HG03159 (cell line): ENCODE measurements at regions not wholly inside any gene's neighbourhood (a gene's known extent, or its start where the extent isn't known, plus 50 kb on each side); places are given as distances from the start of the nearest gene placed in this dataset.
"Not testable (repeated sequence)": the region's sequence is repeated elsewhere in the genome, so short reads cannot be mapped to it uniquely, and the experiment has no call there.

Experiments
- ATAC-seq: cut with Tn5 transposase; IDR thresholded peaks from one replicate; pipeline ENCODE4 v1.9.1; 2021; ENCODE audit warnings: mild to moderate bottlenecking, moderate library complexity; ENCODE audit not compliant: unreplicated experiment

DNA sequence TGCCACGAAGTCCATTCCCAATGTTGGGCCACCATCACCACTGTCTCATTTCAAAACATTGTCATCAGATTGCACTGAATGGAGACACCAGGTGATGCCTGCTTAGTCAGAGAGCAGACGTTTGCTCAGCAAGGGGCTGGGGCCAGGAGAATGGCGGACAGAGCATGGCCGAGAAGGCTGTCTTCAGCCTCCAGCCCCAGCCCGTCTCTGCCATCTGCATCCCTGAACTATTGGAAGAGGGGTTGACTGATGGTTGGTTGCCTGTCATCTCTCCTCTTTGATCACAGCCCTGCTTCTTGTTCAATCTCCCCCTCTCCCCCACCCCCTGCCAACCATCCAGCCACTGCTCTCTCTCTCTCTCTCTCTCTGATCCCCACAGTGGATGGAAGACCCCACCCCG, 140.9 kb downstream of the SHOX start:
- no peak for ATAC-seq

DNA sequence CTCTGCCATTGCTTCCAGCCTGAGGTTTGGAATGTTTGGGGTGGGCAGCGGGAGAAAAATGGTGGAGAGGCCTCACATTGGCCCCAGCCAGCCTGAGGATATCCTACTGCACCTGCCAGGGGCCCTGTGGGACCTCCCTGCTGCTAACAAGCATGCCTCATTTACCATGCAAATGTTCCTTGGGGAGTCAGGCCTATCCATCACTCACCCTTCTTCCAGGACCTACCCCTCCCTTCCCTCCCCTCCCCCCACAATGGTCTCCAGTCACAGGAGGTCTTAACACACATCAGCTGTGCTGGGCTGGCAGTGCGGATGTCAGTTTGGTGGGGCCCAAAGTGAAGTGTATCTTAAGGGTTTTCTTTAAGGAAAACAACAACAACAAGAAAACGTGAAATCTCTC, 139.2 kb downstream of the SHOX start:
- no peak for ATAC-seq

GRCh38 chrX:768596-768995, 138.0 kb downstream of the SHOX start:
- no peak for ATAC-seq

DNA sequence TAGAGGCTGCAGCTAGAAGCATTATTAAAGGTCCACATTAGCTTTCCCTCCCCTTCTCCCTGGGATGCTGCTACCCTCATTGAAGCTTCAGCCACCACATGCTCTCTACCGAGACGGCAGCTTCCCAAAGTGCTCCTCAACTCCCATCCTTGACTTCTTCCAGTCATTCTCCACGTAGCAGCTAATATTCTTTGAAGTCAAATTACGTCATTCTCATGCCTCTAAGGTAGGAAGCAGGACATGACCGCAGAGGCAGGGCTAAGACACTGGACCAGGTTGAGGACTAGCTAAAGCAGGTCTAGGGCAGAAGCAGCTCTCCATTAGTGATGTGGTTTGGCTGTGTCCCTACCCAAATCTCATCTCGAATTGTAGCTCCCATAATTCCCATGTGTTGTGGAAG, 128.3 kb downstream of the SHOX start:
- ATAC-seq = no peak

GRCh38 chrX:750812-751211, 120.2 kb downstream of the SHOX start:
- ATAC-seq = no peak

GRCh38 chrX:750263-750662, 119.7 kb downstream of the SHOX start:
- ATAC-seq = no peak

- no peak for ATAC-seq
Observed at GRCh38 chrX:747176-747575, 116.6 kb downstream of the SHOX start.

DNA sequence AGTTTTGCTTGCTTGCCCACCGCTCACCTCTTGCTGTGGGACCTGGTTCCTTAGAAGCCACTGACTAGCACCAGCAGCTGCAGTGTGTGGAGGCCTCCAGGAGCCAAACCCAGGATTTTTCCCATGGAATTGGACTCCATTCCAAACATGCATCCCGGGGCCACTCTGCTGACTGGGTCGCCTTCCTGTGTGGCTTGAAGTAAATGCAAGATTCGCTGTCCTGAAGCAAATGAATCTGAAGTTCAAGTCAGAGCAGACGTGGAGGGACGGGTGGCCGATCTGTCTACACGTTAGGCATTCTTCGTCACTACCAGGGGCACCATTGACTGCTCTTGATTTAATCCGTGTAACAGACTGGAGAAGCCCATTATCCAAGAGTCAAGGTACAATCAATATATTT, 109.0 kb downstream of the SHOX start:
- no peak for ATAC-seq

- not testable (repeated sequence) for ATAC-seq
Observed at GRCh38 chrX:737021-737420, 106.4 kb downstream of the SHOX start.

DNA sequence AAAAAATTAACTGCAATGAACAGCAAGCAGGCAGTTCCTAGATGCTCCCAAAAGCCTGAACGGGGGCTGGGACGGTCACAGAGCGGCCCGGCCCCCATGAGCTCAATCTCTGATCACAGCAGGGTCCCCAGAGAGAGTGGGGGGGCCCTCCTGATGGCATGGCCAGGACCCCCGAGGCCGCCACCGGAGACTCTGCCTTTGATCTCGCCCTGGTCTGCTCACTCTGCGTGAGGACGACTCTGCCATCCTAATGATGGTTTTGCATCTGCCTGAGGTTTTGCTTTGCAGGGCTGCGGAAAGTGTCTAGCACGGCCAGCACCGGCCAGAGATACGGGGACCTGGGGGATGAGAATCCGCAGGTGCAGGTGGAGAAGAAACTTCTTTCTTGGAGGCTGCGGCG, 103.8 kb downstream of the SHOX start:
- ATAC-seq = no peak

- ATAC-seq = no peak
Observed at GRCh38 chrX:733961-734360, 103.4 kb downstream of the SHOX start.

- ATAC-seq = no peak
Observed at GRCh38 chrX:729583-730409, 99.2 kb downstream of the SHOX start.

- not testable (repeated sequence) for ATAC-seq
Observed at GRCh38 chrX:729101-729500, 98.5 kb downstream of the SHOX start.

DNA sequence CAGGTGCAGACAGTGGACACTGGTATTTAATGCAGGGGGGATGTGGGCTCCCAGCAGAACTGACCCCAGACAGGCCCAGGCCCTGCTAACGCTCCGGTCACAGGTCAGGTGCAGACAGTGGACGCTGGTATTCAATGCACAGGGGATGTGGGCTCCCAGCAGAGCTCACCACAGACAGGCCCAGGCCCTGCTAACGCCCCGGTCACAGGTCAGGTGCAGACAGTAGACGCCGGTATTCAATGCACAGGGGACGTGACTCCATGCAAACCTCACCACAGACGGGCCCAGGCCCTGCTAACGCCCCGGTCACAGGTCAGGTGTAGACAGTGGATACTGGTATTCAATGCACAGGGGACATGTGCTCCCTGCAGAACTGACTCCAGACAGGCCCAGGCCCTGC, 98.0 kb downstream of the SHOX start:
- not testable (repeated sequence) for ATAC-seq

DNA sequence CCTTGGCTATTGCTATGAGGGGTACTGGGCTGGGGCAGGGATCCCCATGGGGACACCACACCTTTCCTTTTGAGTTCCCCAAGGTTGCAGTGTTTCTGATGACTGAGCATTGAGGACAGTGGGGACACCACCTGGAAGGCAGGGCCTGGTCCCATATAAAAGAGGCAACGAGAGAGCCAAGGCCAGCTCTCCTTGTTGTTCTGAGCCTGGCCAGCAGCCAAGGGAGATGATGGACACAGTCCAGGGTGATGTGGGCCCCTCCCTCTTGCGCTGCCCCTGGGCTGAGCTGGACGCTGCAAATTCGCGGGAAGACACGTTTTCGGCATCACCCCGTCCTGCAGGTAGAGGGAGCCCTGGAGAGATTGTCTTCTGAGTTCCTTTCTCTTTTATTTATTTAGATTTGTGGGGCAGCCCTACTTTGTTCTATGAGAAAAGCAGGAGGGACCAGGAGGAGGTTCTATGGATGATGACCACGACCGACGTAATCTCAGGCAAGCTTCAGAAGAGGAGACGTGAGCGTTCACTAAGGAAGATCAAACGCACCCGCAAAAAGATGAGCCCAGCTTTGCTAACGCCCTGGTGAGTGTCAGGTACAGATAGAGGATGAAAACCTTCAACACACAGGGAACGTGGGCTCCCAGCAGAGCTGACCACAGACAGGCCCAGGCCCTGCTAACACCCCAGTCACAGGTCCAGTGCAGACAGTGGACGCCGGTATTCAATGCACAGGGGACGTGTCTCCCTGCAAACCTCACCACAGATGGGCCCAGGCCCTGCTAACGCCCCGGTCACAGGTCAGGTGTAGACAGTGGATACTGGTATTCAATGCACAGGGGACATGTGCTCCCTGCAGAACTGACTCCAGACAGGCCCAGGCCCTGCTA, 97.4 kb downstream of the SHOX start:
- ATAC-seq = no peak

DNA sequence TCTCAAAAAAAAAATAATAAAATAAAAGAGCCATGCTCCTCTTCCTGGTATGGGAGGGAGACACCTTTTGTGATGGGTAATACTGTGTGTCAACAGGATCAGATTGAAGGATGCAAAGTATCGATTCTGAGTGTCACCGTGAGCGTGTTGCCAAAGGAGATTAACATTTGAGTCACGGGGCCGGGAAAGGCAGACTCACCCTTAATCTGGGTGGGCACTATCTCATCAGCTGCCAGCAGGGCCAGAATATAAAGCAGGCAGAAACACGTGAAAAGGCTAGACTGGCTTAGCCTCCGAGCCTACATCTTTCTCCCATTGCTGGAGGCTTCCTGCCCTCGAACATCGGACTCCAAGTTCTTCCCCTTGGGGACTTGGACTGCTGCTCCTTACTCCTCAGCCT, 95.4 kb downstream of the SHOX start:
- ATAC-seq = no peak

DNA sequence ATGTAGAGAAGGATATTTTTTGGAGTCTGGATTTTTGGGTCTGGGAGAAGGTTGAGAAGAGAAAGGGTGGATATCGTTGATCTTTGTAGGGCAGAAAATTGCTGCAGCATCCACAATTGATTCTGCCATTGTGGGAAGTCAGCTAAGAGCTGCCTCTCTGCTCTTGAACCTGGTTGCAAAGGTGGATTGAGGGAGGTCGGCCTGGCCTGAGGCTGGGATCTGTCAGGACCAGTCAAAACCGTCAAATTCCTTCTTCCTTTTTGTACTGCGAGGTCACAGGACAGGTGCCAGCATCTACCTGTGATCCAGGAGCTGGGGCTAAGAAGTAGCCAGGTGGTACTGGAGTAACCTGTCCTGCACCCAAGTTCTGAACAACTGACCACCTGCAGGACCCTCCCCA, 93.7 kb downstream of the SHOX start:
- no peak for ATAC-seq

DNA sequence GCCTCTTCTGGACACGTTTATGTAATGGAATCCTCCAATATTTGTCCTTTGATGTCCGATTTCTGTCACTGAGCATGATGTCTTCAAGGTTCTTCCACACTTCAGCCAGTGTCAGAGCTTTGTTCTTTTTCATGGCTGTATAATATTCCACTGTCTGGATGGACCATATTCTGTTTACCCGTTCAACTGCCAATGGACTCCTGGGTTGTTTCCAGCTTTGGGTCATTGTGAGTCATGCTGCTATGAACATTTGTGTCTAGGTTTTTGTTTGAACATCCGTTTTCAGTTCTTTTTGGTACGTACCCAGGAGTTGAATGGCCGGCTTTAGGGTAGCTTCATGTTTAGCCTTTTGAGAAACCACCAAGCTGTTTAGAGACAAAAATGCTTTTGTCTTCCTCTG, 93.2 kb downstream of the SHOX start:
- ATAC-seq = no peak

GRCh38 chrX:721354-721753, 90.8 kb downstream of the SHOX start:
- no peak for ATAC-seq

DNA sequence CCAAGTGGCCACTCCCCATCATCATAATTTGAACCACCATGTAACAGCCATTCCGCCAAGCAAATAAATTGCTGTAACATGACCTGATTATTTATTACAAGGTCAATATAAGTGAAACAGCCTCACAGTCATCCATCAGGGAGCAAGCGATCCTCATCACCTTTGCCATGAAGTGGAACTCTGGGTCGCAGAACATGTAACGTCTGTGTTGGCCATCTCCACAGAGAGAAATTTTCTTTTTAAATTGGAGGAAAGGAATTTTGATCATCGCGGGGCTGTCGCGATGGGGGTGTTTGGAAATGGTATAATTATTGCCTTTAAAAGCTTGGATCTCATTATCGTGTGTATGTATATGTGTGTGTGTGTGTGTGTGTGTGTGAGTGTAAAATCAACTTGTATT, 90.2 kb downstream of the SHOX start:
- no peak for ATAC-seq

- ATAC-seq = no peak
Observed at GRCh38 chrX:720250-720649, 89.7 kb downstream of the SHOX start.

DNA sequence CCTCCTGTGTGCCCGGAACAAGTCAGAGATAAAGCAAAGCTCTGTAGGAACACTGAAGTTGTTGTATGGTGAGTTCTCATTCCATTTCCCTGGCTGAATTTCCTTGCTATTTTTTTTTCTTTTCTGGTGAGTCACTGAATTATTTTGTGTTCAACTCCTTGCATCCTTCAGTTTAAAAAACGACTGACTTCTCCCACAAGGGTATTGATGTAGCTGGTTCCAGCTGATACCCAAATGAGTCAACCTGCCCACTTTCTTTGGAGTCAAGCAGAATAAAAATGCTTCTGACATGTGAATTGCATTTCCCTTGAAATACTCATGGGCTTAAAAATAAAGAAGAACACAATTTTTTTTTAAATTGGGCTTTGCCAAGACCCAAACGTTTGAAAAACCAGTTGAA, 85.5 kb downstream of the SHOX start:
- no peak for ATAC-seq
